K562 (cell line): ENCODE measurements at regions not wholly inside any gene's neighbourhood (a gene's known extent, or its start where the extent isn't known, plus 50 kb on each side); places are given as distances from the start of the nearest gene placed in this dataset.

Experiments
- ATAC-seq: fragments of 200-7000 bp; cut with Tn5 transposase; 3 replicates; pipeline ENCODE4 v1.9.1; 2020; ENCODE audit warnings: moderate library complexity
- BruUV-seq: library from RNA; stranded (reverse); fragments of 400-500 nt; replicated peaks from 2 replicates; lab custom pipeline; 2021; lab: Mats Ljungman, UMichigan
- CTCF ChIA-PET: fragments of 300-600 bp; formaldehyde crosslinking; extraction: SDS; loops from one replicate; lab custom pipeline; 2021; ENCODE audit warnings: low intra/inter-chr PET ratio; lab: Yijun Ruan, JAX
- POLR2A ChIA-PET: fragments of 300-600, 350-650 bp; sonication (Branson Sonifier 250); formaldehyde crosslinking; extraction: SDS; loops from one replicate; lab custom pipeline; 2021; ENCODE audit warnings: antibody characterized with exemption, inconsistent platforms; lab: Yijun Ruan, JAX
- DNase-seq, 4 experiments: peaks; one replicate each; pipeline versions ENCODE4 v3.0.0 to v3.0.0-alpha.2; 2011 to 2018; ENCODE audit warnings: low spot score in 3 of 4, mixed read lengths in 3 of 4; ENCODE audit errors: extremely low read depth in 1 of 4
- FAIRE-seq: peaks from 2 replicates; lab custom pipeline; 2011; peaks lifted over from hg19 to GRCh38; lab: Jason Lieb, UNC
- H2AFZ ChIP-seq: 2 replicates; pipeline ENCODE4 v1.6.0; 2011; ENCODE audit warnings: low read depth, low read length, control low read depth, inconsistent platforms
- H3K27ac ChIP-seq: fragments of 200-600 bp; 3 replicates; pipeline ENCODE4 v1.8.0; 2011; ENCODE audit warnings: low read depth, mild to moderate bottlenecking, control low read depth, inconsistent platforms, low read length, moderate library complexity, mixed read lengths; ENCODE audit errors: extremely low read depth
- H3K27me3 ChIP-seq, 2 experiments: fragments of 300-600 bp in 1 of 2; 2 replicates in 1 of 2; 3 replicates in 1 of 2; pipeline versions ENCODE4 v1.6.0 to v1.8.0; 2011; ENCODE audit warnings: inconsistent platforms in 2 of 2, low read length in 2 of 2, mild to moderate bottlenecking in 1 of 2, mixed read lengths in 1 of 2, moderate library complexity in 1 of 2; ENCODE audit not compliant: control insufficient read depth in 2 of 2, insufficient read depth in 2 of 2
- H3K36me3 ChIP-seq: fragments of 300-600 bp; 3 replicates; pipeline ENCODE4 v1.8.0; 2011; ENCODE audit warnings: mild to moderate bottlenecking, low read length, inconsistent platforms; ENCODE audit not compliant: control insufficient read depth, insufficient read depth
- H3K4me1 ChIP-seq, 2 experiments: fragments of 200-600 bp in 1 of 2; replicated peaks in 1 of 2; 2 replicates in 1 of 2; 3 replicates in 1 of 2; pipeline versions ENCODE4 v1.5.1 to v1.8.0; 2011; ENCODE audit warnings: inconsistent platforms in 2 of 2, low read length in 2 of 2, mild to moderate bottlenecking in 1 of 2, mixed read lengths in 1 of 2, moderate library complexity in 1 of 2; ENCODE audit not compliant: control insufficient read depth in 2 of 2, insufficient read depth in 2 of 2
- H3K4me2 ChIP-seq: 2 replicates; pipeline ENCODE4 v1.6.1; 2011; ENCODE audit warnings: low read length, control low read depth, inconsistent platforms, mixed read lengths; ENCODE audit not compliant: insufficient read depth
- H3K4me3 ChIP-seq: fragments of 200-600 bp; sonication (generic), shearing (Covaris generic); 2 replicates; pipeline ENCODE4 v1.5.1; 2016; ENCODE audit warnings: control low read depth, inconsistent platforms
- H3K79me2 ChIP-seq: fragments of 200-600 bp; 3 replicates; pipeline ENCODE4 v1.8.0; 2011; ENCODE audit warnings: low read length, inconsistent platforms; ENCODE audit not compliant: control insufficient read depth, insufficient read depth
- H3K9ac ChIP-seq, 2 experiments: 2 replicates each; pipeline versions ENCODE4 v1.6.0 to v1.6.1; 2011; ENCODE audit warnings: low read depth in 2 of 2, low read length in 2 of 2, control low read depth in 1 of 2, inconsistent platforms in 1 of 2, mild to moderate bottlenecking in 1 of 2, mixed read lengths in 1 of 2; ENCODE audit not compliant: insufficient read depth in 1 of 2
- H3K9me1 ChIP-seq: one replicate; pipeline ENCODE4 v1.6.0; 2011; ENCODE audit warnings: inconsistent platforms, mild to moderate bottlenecking, low read length, moderate library complexity; ENCODE audit not compliant: control insufficient read depth, insufficient read depth
- H3K9me3 ChIP-seq: replicated peaks from 2 replicates; pipeline ENCODE4 v1.5.1; 2011; ENCODE audit warnings: low read depth, low read length, inconsistent platforms; ENCODE audit not compliant: control insufficient read depth, insufficient read depth
- H4K20me1 ChIP-seq: replicated peaks from 2 replicates; pipeline ENCODE4 v1.6.1; 2011; ENCODE audit warnings: low read length, inconsistent platforms, mixed read lengths; ENCODE audit not compliant: control insufficient read depth, insufficient read depth
- ESRRA ChIP-seq: fragments of 450-650 bp; IDR thresholded peaks from 2 replicates; pipeline ENCODE4 v1.6.1; 2014; ENCODE audit warnings: low read depth, mild to moderate bottlenecking, moderate library complexity, borderline replicate concordance
- RUNX1 ChIP-seq: sonication (generic); IDR thresholded peaks from 2 replicates; pipeline ENCODE4 v1.6.1; 2016; ENCODE audit warnings: antibody characterized with exemption, low read depth
- SIRT6 ChIP-seq: IDR thresholded peaks from one replicate; pipeline ENCODE4 v1.6.1; 2012; ENCODE audit warnings: low read depth, mild to moderate bottlenecking, control low read depth, inconsistent platforms, low read length, moderate library complexity
- SMARCE1 ChIP-seq: fragments of 450-650 bp; IDR thresholded peaks from 2 replicates; pipeline ENCODE4 v1.7.1; 2016; ENCODE audit warnings: mild to moderate bottlenecking
- TAF15 ChIP-seq: fragments of 200-400 bp; formaldehyde crosslinking; IDR thresholded peaks from 2 replicates; pipeline ENCODE4 v1.6.1; 2017; ENCODE audit warnings: mild to moderate bottlenecking, low read depth, low read length, moderate library complexity
- YBX1 ChIP-seq: fragments of 450-650 bp; IDR thresholded peaks from 2 replicates; pipeline ENCODE4 v1.7.1; 2016; ENCODE audit warnings: mild to moderate bottlenecking
- ZFP30 ChIP-seq: fragments of 250-450 bp; sonication (Bioruptor Pico); IDR thresholded peaks from 2 replicates; pipeline ENCODE4 v1.8.0; 2022; ENCODE audit warnings: moderate library complexity, mild to moderate bottlenecking, inconsistent platforms, borderline replicate concordance
- ZNF280A ChIP-seq: fragments of 450-650 bp; IDR thresholded peaks from 2 replicates; pipeline ENCODE4 v1.6.1; 2018; ENCODE audit warnings: mild to moderate bottlenecking, low read depth; ENCODE audit not compliant: partially characterized antibody
- ZNF507 ChIP-seq: conservative IDR thresholded peaks from 2 replicates; pipeline ENCODE4 v1.6.1; 2017; ENCODE audit warnings: missing genetic modification characterization, missing compliant biosample characterization
- WGBS: fragments of 100-300 bp; shearing (Covaris generic); methylation state at CpG from one replicate; pipeline ENCODE4 v1.1.6; 2016; ENCODE audit warnings: low coverage, mixed read lengths; ENCODE audit not compliant: insufficient coverage; ENCODE audit errors: missing lambda C conversion rate; 5-methylcytosine and 5-hydroxymethylcytosine counted together
- in situ Hi-C: fragments of 300-500 bp; cut with MboI; formaldehyde crosslinking; loops from 4 replicates; pipeline ENCODE4 v1.15.0; 2018; ENCODE audit warnings: inconsistent platforms, mixed read lengths
- intact Hi-C: fragments of 100-400 bp; cut with micrococcal nuclease; formaldehyde crosslinking; loops from 2 replicates; pipeline ENCODE4 v1.14.2; 2022

GRCh38 chr10:105798328-105798889, 1157.3 kb downstream of the SORCS3 start:
- Histone ChIP-seq H3K27me3 (no peaks in the 10 kb centered on the region), H3K9ac (no peak overlapping the region), H3K4me2 (no peak overlapping the region), H3K9me1 (no peaks in the 10 kb centered on the region), H3K9me3 (no peaks in the 10 kb centered on the region), H3K4me1 (no peaks in the 10 kb centered on the region), H3K79me2 (no peaks in the 10 kb centered on the region), H4K20me1 (no peaks in the 10 kb centered on the region), H3K4me3 (no peak overlapping the region), H3K36me3 (no peaks in the 10 kb centered on the region), H2AFZ (no peak overlapping the region), H3K27ac (no peak overlapping the region)
- BruUV-seq = no TSS peak
- WGBS = 0% methylated on average over 1 of the region's 3 CpGs
- ChIA-PET POLR2A (no interaction called here), CTCF (no interaction called here)
- in situ Hi-C loops = no loop called here
- FAIRE-seq (no peak), ATAC-seq (no peak), DNase-seq (no peak)
- TF ChIP-seq YBX1 = no peak
- no peak for TF ChIP-seq ESRRA
- no peak for TF ChIP-seq ZNF507 (tag)
- TF ChIP-seq TAF15 = no peak
- TF ChIP-seq SMARCE1 = no peak
- TF ChIP-seq SIRT6 = no peak
- no peak for TF ChIP-seq ZNF280A
- TF ChIP-seq ZFP30 (CRISPR knock-in tag) = no peak
- no peak for TF ChIP-seq RUNX1
- intact Hi-C loops = no loop called here
